SK-N-SH (cell line): ENCODE measurements at regions not wholly inside any gene's neighbourhood (a gene's known extent, or its start where the extent isn't known, plus 50 kb on each side); places are given as distances from the start of the nearest gene placed in this dataset.

Experiments
- CTCF ChIA-PET: fragments of 300-600, 350-600 bp; formaldehyde crosslinking; extraction: SDS; loops from one replicate; lab custom pipeline; 2021; lab: Yijun Ruan, JAX
- POLR2A ChIA-PET: fragments of 350-600 bp; sonication (Branson Sonifier 250); formaldehyde crosslinking; extraction: SDS; loops from one replicate; lab custom pipeline; 2020; ENCODE audit warnings: antibody characterized with exemption, inconsistent platforms; lab: Yijun Ruan, JAX
- DNase-seq: peaks from one replicate; pipeline ENCODE4 v3.0.0; 2012
- H2AFZ ChIP-seq: fragments of 200-600 bp; sonication (generic); 2 replicates; pipeline ENCODE4 v1.8.1; 2016; ENCODE audit warnings: antibody characterized with exemption, mild to moderate bottlenecking, low read depth
- H3F3A ChIP-seq: fragments of 200-600 bp; sonication (generic); replicated peaks from 2 replicates; pipeline ENCODE3; 2016; ENCODE audit warnings: antibody characterized with exemption, mild to moderate bottlenecking; ENCODE audit not compliant: insufficient read depth
- H3K27ac ChIP-seq, 2 experiments: fragments of 200-500 bp in 1 of 2; fragments of 200-600 bp in 1 of 2; sonication (Bioruptor generic) in 1 of 2; sonication (generic), shearing (Covaris generic) in 1 of 2; 2 replicates each; pipeline versions ENCODE4 v1.5.1 to v1.6.1; 2014 to 2016; ENCODE audit warnings: low read depth in 2 of 2, inconsistent platforms in 1 of 2, low read length in 1 of 2, mild to moderate bottlenecking in 1 of 2, mixed read lengths in 1 of 2
- H3K27me3 ChIP-seq: fragments of 200-600 bp; sonication (generic), shearing (Covaris generic); 2 replicates; pipeline ENCODE4 v1.6.1; 2016; ENCODE audit warnings: mixed run types; ENCODE audit not compliant: insufficient read depth
- H3K36me3 ChIP-seq, 2 experiments: fragments of 200-500 bp in 1 of 2; fragments of 200-600 bp in 1 of 2; sonication (Bioruptor generic) in 1 of 2; sonication (generic) in 1 of 2; replicated peaks in 1 of 2; 2 replicates each; pipeline versions ENCODE3 to v1.5.1; 2014 to 2016; ENCODE audit warnings: low read length in 1 of 2, mild to moderate bottlenecking in 1 of 2; ENCODE audit not compliant: insufficient read depth in 2 of 2, control insufficient read depth in 1 of 2
- H3K4me1 ChIP-seq, 2 experiments: fragments of 200-500 bp in 1 of 2; fragments of 200-600 bp in 1 of 2; sonication (Bioruptor generic) in 1 of 2; sonication (generic), shearing (Covaris generic) in 1 of 2; 2 replicates each; pipeline versions ENCODE4 v1.5.1 to v1.6.1; 2014 to 2016; ENCODE audit warnings: low read depth in 1 of 2, low read length in 1 of 2, mixed run types in 1 of 2; ENCODE audit not compliant: insufficient read depth in 2 of 2, control insufficient read depth in 1 of 2
- H3K4me2 ChIP-seq: fragments of 200-600 bp; sonication (generic), shearing (Covaris generic); 2 replicates; pipeline ENCODE4 v1.6.1; 2017; ENCODE audit warnings: mixed run types
- H3K4me3 ChIP-seq, 2 experiments: fragments of 200-500 bp in 1 of 2; fragments of 200-600 bp in 1 of 2; sonication (Bioruptor generic) in 1 of 2; sonication (generic), shearing (Covaris generic) in 1 of 2; 2 replicates each; pipeline versions ENCODE4 v1.5.1 to v1.8.1; 2014 to 2016; ENCODE audit warnings: low read depth in 2 of 2, inconsistent platforms in 1 of 2, low read length in 1 of 2, mild to moderate bottlenecking in 1 of 2, mixed read lengths in 1 of 2, moderate library complexity in 1 of 2
- H3K79me2 ChIP-seq: fragments of 200-600 bp; sonication (generic); 2 replicates; pipeline ENCODE4 v1.8.1; 2017; ENCODE audit warnings: mild to moderate bottlenecking; ENCODE audit not compliant: insufficient read depth
- H3K9ac ChIP-seq: fragments of 200-600 bp; sonication (generic); 2 replicates; pipeline ENCODE4 v1.6.1; 2017; ENCODE audit warnings: mixed run types
- H3K9me2 ChIP-seq: fragments of 200-600 bp; sonication (generic); 2 replicates; pipeline ENCODE4 v1.6.1; 2017; ENCODE audit warnings: mixed run types
- H3K9me3 ChIP-seq: fragments of 200-600 bp; sonication (generic); 2 replicates; pipeline ENCODE4 v1.6.1; 2017; ENCODE audit warnings: mixed run types, mild to moderate bottlenecking, moderate library complexity
- H4K20me1 ChIP-seq: fragments of 200-600 bp; sonication (generic); 2 replicates; pipeline ENCODE4 v1.6.1; 2017; ENCODE audit warnings: mild to moderate bottlenecking, mixed run types; ENCODE audit not compliant: insufficient read depth
- ELF1 ChIP-seq: IDR thresholded peaks from 2 replicates; pipeline ENCODE4 v1.4.0; 2012
- FOXJ3 ChIP-seq: sonication (generic); formaldehyde crosslinking; IDR thresholded peaks from 2 replicates; pipeline ENCODE4 v1.5.1; 2020; ENCODE audit warnings: mild to moderate bottlenecking, missing genetic modification reagents
- IRF3 ChIP-seq: fragments of 150-350 bp; IDR thresholded peaks from 2 replicates; pipeline ENCODE4 v1.6.1; 2016; ENCODE audit warnings: mild to moderate bottlenecking, low read depth, low read length
- JUND ChIP-seq: IDR thresholded peaks from 2 replicates; pipeline ENCODE4 v1.4.0; 2012
- MAX ChIP-seq: IDR thresholded peaks from 2 replicates; pipeline ENCODE4 v1.4.0; 2012; ENCODE audit warnings: low read depth
- MEF2A ChIP-seq: IDR thresholded peaks from 2 replicates; pipeline ENCODE4 v1.4.0; 2012; ENCODE audit warnings: low read depth, borderline replicate concordance
- MXI1 ChIP-seq: IDR thresholded peaks from 2 replicates; pipeline ENCODE4 v1.6.1; 2012; ENCODE audit warnings: mild to moderate bottlenecking, low read depth, low read length, improper control_type of control experiment
- NFIC ChIP-seq: IDR thresholded peaks from 2 replicates; pipeline ENCODE4 v1.4.0; 2012; ENCODE audit warnings: borderline replicate concordance
- PBX3 ChIP-seq: IDR thresholded peaks from 2 replicates; pipeline ENCODE4; 2012
- RFX5 ChIP-seq: IDR thresholded peaks from 2 replicates; pipeline ENCODE4 v1.6.1; 2012; ENCODE audit warnings: mild to moderate bottlenecking, improper control_type of control experiment, low read length
- RXRA ChIP-seq: IDR thresholded peaks from 2 replicates; pipeline ENCODE4 v1.4.0; 2012; ENCODE audit warnings: low read depth, mild to moderate bottlenecking, borderline replicate concordance
- SIN3A ChIP-seq: IDR thresholded peaks from 2 replicates; pipeline ENCODE4 v1.6.1; 2012; ENCODE audit warnings: low read depth, mild to moderate bottlenecking, low read length, moderate library complexity, borderline replicate concordance
- TAF1 ChIP-seq: IDR thresholded peaks from 2 replicates; pipeline ENCODE4 v1.6.1; 2012; ENCODE audit warnings: low read depth, mild to moderate bottlenecking, low read length, moderate library complexity, borderline replicate concordance
- TCF12 ChIP-seq: IDR thresholded peaks from 2 replicates; pipeline ENCODE4 v1.4.0; 2012
- TEAD4 ChIP-seq: IDR thresholded peaks from 2 replicates; pipeline ENCODE4 v1.4.0; 2012; ENCODE audit warnings: mild to moderate bottlenecking, borderline replicate concordance; ENCODE audit not compliant: insufficient read depth
- USF1 ChIP-seq: IDR thresholded peaks from 2 replicates; pipeline ENCODE4 v1.4.0; 2012; ENCODE audit warnings: low read depth, borderline replicate concordance
- YY1 ChIP-seq: IDR thresholded peaks from 2 replicates; pipeline ENCODE4 v1.4.0; 2012; ENCODE audit warnings: low read depth, mild to moderate bottlenecking
- ZBTB33 ChIP-seq: IDR thresholded peaks from 2 replicates; pipeline ENCODE4 v1.4.0; 2012; ENCODE audit warnings: low read depth, borderline replicate concordance
- WGBS: methylation state at CpG from one replicate; pipeline ENCODE4 v1.1.6; 2017; ENCODE audit warnings: low lambda C conversion rate; 5-methylcytosine and 5-hydroxymethylcytosine counted together

- Histone ChIP-seq H3K9me3 (no peaks in the 10 kb centered on the region), H2AFZ (no peak overlapping the region), H3K9me2 (no peaks in the 10 kb centered on the region), H3K27me3 (peaks cover 17% of the 10 kb centered on the region; the same call in 1 of the 2 replicates), H3K27ac (no peak overlapping the region), H3K36me3 (no peaks in the 10 kb centered on the region), H4K20me1 (no peaks in the 10 kb centered on the region), H3K9ac (no peak overlapping the region), H3K4me1 (no peaks in the 10 kb centered on the region), H3K79me2 (no peaks in the 10 kb centered on the region), H3F3A (peaks cover 4% of the 10 kb centered on the region), H3K4me2 (no peak overlapping the region), H3K4me3 (no peak overlapping the region)
- TF ChIP-seq TAF1 (no peak), ZBTB33 (no peak), MEF2A (no peak), TCF12 (no peak)
- ChIA-PET CTCF (interaction anchor here (0.8 kb wide), 1 partner anchor 54 kb away, joined by 3 read pairs; no protein-coding TSS in a partner anchor), POLR2A (no interaction called here)
- 21% methylated on average over 7 of the region's 7 CpGs for WGBS
- no peak for DNase-seq
These were observed 173.7 kb downstream of the MBOAT1 start for GRCh38 chr6:20038410-20039204.

GRCh38 chr6:20044883-20045282 is 167.4 kb downstream of the MBOAT1 start:
- Histone ChIP-seq H3K27me3 (no peaks in the 10 kb centered on the region; the same call in 1 of the 2 replicates), H2AFZ (no peak overlapping the region), H4K20me1 (no peaks in the 10 kb centered on the region), H3K79me2 (no peaks in the 10 kb centered on the region), H3F3A (no peaks in the 10 kb centered on the region), H3K9me3 (no peaks in the 10 kb centered on the region), H3K4me3 (no peak overlapping the region), H3K27ac (no peak overlapping the region), H3K36me3 (no peaks in the 10 kb centered on the region), H3K4me1 (no peaks in the 10 kb centered on the region), H3K4me2 (no peak overlapping the region), H3K9me2 (no peaks in the 10 kb centered on the region), H3K9ac (no peak overlapping the region)
- POLR2A ChIA-PET: no interaction called here
- 12% methylated on average over 1 of the region's 1 CpG for WGBS
- CTCF ChIA-PET: interaction anchor here (0.8 kb wide), 1 partner anchor 12 kb away, joined by 4 read pairs; no protein-coding TSS in a partner anchor
- no peak for TF ChIP-seq PBX3
- TF ChIP-seq MXI1: no peak
- TF ChIP-seq JUND: no peak
- no peak for TF ChIP-seq ELF1
- TF ChIP-seq USF1: no peak
- TF ChIP-seq NFIC: no peak
- TF ChIP-seq TCF12: no peak
- TF ChIP-seq YY1: no peak
- no peak for TF ChIP-seq SIN3A
- TF ChIP-seq MAX: no peak
- no peak for TF ChIP-seq ZBTB33
- no peak for TF ChIP-seq IRF3
- TF ChIP-seq TEAD4: no peak
- no peak for TF ChIP-seq RFX5
- TF ChIP-seq FOXJ3: no peak
- TF ChIP-seq RXRA: no peak
- no peak for DNase-seq
